Inferior parietal cortex (tissue), 1 donor: ENCODE measurements at regions not wholly inside any gene's neighbourhood (a gene's known extent, or its start where the extent isn't known, plus 50 kb on each side); places are given as distances from the start of the nearest gene placed in this dataset.

ENCODE experiments used
- DNase-seq: peaks from one replicate; pipeline ENCODE4 v3.0.0-alpha.2; 2016; ENCODE audit errors: extremely low spot score

DNA sequence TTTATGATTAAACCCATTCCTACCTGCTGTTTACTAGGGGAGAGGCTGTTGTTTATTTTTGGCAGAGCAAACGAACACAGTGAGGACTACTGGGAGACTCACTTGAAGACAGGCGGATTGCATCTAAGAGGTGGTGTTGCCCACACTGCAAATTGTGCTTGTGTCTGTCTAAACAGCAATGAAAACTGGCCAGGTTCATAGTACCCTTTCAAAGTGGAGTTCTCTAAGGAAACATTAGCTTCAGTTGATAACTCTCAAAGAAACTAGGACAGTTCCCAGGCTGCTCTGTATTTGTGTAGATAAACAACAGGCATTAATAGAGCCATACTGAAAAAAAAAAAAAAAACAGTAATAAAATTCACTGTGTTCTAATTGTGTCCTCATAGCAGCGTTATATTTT, 466.0 kb upstream of the RGS6 start:
- no peak for DNase-seq

DNA sequence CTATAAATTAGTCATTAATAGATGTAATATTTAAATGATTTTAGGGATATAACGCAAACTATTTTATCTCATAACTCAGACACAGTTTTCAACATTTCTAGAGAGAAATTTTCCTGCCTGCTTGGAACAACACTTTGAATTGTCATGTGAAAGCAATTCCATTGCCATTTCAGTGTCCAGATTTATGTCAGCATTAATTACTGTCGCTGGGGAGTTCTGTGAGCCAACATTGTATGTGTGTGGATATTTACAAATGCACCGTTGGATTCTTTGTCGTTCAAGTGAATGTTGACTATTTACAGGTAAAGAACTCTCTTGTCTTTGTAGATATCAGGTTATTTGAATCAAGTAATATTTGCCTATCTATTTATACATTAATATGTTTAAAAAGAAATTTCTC, 465.3 kb upstream of the RGS6 start:
- no peak for DNase-seq

DNA sequence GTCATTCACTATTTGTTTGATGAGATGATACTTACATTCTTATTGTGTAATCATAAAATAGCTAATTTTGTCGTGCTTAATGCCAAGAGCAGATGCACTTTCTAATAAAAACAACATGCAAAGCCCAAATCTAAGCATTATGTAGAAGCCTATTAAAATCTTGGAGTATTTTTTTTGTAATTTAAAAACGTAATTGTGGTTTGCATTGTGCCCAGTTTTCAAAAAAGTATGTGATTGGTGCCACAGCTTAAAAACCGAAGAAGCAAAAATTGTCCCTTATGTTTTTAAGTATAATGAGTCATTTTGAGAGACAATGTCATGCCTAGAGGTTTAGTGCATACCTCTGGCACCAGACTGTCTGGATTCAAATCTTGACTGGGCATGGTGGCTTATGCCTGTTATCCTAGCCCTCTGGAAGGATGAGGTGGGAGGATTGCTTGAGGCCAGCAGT, 464.8 kb upstream of the RGS6 start:
- no peak for DNase-seq

DNA sequence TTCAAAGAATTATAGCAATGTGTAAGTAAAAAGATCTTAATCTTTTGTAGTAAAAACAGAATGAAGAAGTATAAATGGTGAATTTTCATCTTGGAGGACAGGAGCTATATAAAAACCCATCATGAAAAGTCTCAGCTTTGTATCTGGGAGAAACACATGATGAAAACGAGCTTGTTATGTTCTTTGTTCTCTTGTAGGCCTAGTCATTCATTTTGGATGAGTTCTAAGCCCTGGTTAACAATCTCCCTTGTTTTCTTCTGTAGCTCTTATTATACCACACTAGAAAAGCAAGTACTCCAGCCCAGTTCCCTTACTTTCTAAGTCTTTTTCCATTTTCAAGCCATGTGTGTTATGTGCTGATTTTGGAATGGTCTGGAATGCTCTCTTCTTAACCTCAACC, 463.5 kb upstream of the RGS6 start:
- DNase-seq = no peak

DNA sequence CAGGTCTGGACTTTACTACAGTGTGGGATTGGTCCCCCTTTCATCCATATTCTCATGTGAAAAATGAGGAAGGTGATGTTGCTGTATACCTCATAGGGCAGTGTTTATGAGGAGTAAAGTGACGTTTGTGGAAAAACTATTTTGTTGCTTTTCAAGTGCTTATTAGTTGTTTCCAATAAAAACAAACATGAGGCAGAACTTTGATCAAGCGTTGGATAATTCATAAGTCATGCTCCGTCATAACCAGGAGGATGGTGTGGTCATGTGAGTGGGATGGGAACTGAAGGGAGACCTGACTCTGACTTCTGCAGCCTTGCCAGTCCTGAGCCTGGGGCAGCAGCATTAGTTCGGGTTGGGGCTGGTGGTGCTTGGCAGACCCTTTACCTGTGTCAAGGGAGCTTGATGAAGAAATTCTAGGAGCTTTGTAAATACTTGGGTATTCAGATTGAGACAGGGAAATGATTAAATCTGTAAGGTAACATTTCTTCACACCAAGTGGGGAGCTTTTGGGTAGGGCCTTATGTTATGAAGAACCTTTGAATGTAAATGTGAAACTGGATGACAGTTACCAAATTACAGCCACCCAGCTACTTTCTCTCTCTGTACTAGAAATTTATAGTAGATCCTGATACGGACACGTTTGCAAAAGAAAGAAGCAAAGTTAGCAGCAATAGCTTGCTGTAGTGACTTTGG, 462.4 kb upstream of the RGS6 start:
- no peak for DNase-seq

DNA sequence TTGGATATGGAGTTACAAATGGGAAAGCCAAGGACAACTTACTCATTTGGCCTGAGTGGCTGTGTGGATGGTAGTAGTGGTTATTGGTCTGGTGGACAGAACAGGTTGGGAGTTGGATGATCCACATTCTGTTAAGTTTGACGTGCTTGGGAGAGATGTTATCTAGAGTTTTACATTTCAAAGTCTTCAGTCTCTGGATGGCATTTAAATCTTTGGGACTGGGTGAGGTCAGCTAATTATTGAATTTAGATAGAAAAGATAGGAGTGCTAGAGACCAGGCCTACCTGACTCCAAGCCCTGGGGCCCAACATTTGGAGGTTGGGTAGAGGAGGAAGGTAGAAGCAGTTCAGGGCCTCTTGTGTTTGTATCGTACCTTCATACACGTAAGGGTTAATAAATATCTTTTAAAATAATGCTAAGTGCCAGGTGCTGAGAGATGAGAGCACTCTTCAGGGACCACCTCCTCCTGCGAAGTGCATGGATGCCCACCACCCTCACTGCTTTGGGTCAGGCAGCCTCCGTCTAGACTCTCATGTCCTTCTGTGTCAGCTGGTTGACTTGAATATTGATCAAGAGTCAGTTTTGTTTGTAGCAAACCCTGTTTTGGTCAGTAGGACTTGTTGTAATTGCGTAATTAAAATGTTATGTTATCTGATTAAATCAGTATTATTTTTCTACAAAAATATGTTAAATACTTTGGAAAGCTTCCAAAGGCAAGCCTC, 460.4 kb upstream of the RGS6 start:
- DNase-seq = no peak

DNA sequence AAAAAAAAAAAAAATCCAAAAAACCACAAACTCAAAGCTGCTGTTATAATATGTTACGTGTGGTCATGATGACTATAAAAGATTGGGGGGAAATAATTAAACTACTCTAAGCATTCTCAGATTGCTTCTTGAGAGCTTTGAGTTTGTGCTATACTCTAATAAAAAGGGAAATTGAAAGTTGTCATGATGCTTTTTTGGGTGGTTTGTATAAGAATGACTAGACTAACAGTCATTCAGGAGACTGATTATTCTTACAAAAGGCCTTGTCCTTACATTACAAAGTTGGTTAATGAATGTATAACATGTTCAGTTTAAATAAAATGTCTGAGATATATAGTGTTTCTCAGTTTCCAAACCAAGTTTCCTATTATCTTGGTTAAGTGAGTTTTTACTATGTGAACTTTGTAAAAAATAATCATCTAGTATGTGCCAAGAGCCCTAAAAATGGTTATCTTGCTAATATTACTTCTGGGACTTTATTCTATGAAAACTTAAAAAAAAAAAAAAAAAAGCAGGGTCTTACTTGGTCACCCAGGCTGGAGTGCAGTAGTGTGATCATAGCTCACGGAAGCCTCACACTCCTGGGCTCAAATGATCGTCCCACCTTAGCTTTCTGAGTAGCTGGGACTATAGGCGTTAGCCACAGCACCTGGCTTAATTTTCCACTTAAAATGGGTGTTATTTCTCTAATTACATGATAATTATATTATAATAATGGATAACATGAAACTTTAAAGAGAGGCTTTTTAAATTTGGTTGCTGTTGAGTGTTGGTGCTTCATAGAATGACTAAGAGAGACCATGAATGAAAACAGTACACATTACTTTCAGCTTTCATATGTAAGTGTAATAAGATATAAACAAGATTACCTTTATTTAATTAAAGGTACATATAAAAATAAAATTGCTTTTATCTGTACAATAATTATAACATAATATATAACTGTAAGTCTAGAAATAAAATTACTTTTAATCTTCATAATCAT, 459.6 kb upstream of the RGS6 start:
- no peak for DNase-seq

DNA sequence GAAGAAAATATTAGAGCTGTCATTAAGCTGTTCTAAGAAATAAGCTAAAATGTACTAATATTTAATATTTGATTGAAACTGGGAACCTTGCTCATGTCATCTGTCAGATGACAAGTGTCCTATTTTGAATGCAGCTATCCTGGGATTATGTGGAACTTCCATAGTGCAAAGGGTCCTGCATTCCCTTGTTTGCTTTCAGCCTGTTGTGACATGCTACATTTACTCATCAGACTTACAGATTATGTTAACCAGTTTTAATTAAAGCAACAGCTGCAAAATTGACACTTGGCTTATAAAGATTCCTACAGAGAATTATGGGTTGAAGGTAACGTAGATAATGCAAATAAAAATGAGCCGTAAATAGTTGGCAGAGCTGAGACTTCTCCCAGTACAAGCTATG, 458.4 kb upstream of the RGS6 start:
- DNase-seq = no peak

DNA sequence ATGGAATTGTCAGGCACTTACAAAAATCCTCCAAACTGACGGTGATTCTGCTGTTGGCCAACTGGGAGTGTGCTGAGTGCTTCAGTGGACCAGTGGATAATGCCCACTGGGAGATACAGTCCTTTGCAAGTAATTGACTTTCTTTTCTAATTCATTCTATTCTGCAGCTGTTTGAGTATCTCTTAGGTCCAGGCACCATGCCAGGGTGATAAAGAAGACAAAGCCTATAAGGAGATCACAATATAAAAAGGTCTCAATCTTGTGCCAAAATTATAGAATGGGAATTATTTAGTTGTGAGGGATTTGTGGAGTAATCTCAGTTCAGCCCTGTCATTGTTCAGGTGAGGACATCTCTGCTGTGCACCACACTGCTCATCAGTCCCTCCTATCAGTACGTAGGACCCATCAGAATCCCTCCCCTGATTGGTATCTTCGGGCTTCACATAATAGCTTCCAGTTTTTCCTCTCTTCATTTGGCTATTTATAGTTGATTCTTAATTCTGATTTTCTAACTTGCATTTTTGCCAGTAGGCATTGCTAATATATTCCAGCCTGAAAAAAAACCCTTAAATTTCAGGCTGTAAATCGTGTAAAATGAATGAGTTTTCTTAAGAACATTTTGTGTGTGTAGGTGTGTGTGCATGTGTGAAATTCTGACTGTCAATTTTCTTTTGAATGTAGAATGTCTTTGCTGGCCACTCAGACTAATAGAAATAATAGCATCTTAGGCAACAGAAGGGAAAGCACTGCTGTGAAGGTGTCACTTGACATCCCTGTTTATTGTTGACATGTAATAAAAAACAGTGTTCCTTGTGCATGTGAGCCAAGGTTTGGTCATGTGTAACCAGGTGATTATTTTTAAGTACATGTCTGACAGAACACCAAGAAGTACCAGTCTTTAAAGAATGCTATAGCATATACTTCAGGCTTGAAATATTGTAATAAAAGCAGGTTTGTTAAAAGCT, 457.6 kb upstream of the RGS6 start:
- DNase-seq = no peak

DNA sequence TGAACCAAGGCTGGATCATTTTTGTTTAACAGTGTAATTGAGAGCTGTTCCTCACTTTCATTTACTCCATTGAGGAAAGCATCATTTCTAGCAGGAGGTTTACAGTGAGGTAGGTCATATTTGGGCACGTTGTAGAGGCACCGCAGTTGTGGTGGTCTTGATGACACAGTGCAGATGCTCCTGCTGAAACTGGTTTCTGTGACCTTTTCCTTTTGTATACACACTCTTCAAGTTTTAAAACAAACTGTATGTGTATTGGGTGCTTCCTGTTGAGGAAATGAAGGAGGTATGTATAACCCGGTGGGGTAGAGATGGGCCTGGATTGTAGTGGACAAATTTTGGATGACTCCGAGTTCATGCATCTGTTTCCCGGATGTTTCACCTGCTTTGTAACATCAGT, 456.3 kb upstream of the RGS6 start:
- no peak for DNase-seq

DNA sequence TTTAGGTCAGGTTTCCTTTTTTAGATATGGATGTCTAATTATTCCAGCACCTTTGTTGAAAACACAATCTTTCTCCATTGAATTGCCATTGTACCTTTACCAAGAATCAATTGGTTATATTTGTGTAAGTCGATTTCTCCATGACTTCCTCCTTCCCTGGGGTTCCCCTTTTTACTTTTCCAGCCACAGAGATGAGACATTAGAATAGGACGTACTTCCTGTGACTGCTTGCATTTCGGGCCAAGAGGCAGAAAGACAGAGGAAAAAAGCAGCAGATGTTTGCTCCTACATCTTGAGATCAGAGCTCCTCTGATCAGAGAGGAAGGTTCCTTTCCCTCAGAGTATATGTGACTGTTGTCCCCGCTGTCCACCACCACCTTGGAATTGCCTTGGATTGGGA, 453.7 kb upstream of the RGS6 start:
- DNase-seq = no peak

DNA sequence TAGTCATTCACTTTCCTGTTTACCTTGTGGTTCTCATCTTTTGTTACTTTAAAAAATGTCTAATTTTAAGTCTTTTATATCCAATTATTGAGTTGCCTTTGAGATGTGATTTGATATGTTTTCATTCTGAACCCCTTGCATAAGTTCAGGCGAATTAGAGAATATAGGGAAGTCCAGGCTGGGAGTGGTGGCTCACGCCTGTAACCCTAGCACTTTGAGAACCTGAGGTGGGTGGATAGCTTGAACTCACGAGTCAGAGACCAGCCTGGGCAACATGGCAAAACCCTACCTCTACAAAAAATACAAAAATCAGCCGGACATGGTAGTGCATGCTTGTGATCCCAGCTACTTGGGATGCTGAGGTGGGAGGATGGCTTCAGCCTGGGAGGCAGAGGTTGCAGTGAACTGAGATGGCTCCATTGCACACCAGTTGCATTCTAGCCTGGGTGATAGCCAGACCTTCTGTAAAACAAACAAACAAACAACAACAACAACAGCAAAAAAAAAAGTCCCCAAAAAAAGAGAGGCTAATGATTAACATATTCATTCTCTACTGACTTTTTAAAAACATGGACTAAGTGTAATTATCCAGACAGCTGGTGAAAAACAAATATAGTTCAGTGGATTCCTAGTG, 451.1 kb upstream of the RGS6 start:
- DNase-seq = no peak

DNA sequence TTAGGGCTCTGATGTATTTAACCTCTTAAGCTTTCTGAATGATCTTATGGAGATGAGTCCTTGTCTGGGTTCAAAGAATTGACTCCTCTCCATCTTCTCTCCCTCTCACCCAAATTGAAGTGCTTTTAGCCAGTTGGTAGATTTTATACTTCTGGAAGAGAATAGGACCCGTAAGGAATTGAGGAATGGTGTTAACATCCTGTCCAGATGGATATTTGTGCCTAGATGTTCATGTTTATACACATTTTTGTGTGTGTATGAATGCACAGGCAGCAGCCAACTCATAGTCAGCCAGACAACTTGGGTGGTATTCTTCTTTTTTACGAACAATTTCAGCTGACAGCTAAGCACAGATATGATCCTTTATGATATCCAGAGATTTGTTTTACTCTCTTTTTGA, 449.6 kb upstream of the RGS6 start:
- no peak for DNase-seq

DNA sequence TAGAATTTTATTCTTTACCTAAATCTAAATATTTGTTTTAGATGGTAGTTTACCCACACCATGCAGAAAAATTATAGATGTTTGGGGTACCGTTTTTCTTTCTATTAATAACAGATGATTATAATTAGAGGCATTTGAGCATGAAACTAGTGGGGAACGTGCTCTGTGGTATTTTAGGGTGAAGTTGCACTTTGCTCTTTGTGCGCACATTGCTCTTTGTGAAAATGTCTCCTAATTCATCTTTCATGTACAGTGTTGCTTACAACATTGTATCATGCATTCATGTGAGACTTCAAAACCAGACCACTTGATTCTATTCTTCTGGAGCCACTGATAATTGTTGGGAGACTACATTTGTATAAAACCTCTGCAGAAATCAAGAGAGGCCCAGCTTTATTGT, 449.1 kb upstream of the RGS6 start:
- no peak for DNase-seq

DNA sequence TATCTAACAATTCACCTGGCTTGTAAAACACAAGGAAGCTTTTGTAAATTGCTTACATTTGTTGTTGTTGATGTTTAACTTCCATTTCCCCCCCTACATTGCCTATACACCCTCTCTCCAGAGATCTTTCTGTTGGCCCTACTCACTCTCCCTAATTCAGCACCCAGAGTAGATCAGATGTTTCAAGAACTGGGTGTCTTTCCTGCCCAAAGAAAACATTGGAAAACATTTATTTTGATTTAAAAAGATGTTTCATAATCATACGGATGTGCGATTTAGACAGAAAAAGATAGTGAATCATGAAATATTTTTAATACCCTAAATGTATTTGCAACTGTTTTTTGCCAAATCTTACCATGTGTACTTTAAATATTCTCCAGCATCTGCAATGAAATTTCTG, 446.4 kb upstream of the RGS6 start:
- no peak for DNase-seq

DNA sequence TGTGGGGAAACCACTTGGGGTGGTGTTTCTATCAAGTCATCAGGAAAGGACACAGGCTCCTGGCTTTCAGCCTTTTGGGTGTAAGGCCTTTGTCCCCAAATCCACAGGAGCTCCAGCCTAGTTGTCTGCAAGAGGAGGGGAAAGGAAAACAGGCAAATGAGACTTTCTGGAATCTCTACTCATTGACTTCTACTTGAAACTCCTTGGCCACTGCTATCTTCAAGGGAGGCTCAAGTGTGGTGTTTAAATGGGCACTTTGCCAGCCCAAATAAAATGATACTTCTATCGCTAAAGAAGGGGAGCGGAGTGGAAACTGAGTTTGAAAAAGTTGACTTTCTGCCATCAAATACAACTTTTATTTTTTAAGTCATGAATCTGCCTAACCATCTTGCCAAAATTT, 445.9 kb upstream of the RGS6 start:
- DNase-seq = no peak

DNA sequence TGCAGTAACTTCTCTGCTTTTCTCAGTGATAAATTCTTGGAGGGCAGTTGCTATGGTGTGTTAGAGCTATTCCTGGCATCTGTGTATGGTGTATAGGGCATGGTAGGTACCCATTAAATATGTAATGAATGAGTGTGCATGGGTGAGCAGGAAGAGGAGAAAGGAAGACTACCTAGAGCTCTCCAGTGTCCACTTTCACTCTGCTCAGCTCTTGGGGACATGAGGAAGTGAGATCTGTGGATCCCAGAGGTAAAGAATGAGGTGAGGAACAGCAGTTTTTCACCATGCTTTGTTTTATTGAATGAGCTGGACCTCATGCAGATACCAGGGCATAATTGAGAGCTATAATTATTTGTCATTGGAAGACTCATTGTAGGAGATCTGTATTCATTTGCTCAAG, 444.8 kb upstream of the RGS6 start:
- DNase-seq = no peak

DNA sequence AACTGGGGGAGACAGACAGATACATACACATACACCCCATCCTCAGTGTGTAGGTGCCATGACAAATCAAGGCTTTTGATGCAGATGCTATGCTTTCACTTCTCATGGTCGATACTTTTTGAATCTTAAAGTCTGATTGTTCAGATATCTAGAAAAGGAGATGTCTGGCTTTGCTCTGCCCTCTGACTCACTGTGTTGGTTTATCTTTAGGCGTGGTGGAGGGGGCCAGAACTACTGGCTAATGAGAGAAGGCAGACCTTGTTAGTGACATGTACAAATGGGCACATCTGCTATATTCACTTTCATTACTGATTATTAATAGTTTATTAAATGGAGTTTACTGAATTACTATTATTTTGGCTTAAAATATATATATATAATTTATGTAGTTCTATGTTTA, 444.3 kb upstream of the RGS6 start:
- DNase-seq = no peak

DNA sequence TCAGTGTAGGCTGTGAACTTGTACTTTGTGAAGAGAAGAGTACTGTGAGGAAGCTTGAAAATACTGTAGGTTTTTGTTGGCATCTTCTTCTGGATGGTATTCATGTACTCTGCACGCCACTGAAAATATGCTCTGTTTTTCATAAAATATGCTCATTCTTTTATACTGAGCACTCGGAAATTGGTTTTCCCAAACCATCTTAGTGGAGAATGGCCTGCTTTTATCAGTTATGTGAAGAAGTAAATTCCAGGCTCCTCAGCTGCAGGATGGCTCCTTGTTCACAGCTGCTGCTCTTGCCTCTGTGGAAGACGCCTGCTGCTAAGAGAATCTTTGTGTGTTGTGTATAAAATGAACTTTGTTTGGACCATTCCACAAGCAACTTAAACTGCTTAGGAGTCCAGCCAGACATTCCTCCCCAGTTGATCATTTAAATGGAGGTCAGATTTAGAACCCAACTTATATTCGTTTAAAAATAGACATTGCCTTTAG, 443.5 kb upstream of the RGS6 start:
- no peak for DNase-seq

DNA sequence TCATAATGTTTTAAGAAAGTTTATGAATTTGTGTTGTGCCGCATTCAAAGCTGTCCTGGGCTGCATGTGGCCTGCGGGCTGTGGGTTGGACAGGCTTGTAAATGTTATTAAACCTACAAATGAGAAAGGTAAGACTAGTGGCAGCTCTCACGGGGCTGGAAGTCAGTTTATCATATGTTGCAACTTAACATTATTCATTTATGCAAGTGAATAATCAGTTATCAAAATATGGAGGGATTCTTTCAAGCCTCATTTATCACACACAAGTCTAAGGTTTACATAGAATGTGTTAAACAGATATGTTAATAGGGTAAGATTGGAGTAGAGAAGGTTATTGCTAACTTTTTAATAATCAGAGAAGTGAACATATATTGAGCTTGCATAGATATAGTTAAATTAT, 442.5 kb upstream of the RGS6 start:
- no peak for DNase-seq

DNA sequence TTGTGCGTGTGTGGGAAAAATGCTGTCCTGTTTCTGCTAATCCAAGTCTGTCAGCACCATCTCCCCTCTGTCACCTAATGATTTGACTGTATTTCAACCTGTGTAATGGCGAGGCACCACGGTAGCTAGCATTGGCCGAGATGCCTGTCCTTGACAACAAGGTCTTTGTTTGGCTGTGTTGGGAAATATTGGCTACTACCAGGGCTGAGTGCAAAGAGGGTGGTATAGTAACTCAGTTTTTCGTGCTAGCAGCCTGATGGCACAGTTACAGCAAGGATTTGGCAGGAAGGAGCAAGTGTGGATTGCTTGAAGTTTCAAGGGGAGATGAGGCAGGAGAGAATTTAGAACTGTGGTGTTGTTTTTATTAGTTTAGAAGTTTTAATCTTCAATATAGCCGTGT, 440.3 kb upstream of the RGS6 start:
- peak; percentile 39 for DNase-seq
